GM19043 (cell line): ENCODE measurements at regions not wholly inside any gene's neighbourhood (a gene's known extent, or its start where the extent isn't known, plus 50 kb on each side); places are given as distances from the start of the nearest gene placed in this dataset.

Source experiments
- ATAC-seq: cut with Tn5 transposase; IDR thresholded peaks from one replicate; pipeline ENCODE4 v1.9.1; 2021; ENCODE audit warnings: low read depth; ENCODE audit not compliant: unreplicated experiment

DNA sequence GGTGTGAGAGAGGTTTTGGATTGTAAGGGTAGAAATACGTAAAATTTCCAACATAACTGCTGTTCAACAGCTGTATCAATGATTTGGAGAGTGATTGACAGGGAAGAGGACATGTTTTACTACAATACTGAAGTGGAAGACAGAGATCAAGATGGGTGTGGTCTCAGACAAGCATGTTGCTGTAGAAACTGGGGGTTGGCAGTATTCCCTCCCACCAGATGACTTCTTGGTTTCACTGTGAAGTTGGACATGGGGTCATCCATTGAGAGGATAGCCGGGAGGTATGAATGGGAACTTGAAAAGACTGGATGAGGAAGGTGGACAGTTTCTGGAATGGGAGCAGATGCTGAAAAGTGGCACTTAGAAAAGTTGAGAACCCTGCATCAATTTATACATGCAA, 95.3 kb upstream of the HDAC9 start:
- ATAC-seq: no peak

GRCh38 chr7:18400726-18401125, 94.8 kb upstream of the HDAC9 start:
- no peak for ATAC-seq

GRCh38 chr7:18401757-18402156, 93.8 kb upstream of the HDAC9 start:
- no peak for ATAC-seq

DNA sequence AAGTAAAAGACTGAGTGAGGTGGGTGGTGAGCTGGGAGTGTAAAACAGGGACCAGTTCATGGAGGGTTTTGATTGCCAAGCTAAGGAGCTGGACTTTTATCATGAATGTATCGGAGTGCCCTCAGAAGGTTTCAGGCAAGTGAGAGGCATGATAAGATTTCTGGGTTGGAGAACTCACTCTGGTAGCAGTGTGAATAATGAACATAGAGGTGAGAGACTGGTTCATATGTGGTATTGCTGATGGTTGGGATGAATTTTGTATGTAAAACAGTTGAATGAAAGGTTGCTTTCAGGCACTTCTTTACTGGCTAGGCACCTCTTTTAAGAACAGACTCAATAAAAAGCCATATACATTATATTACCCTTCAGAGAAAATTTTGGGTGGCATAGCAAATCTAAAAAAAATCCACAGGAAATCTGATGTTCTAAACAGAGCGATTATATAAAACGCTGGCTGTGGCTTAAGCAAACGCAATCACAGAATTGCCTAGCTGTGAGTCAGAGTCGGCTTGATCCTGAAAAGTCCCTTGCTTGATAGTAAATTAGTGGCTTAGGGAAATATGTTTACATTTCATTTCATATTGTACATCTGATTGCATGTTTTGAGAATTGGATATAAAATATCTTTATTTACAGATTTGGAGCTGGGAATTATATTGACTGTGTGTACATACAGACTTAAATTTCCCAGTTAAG, 92.9 kb upstream of the HDAC9 start:
- ATAC-seq: no peak

- ATAC-seq: no peak
Observed at GRCh38 chr7:18405726-18406125, 89.8 kb upstream of the HDAC9 start.

GRCh38 chr7:18407385-18407784, 88.2 kb upstream of the HDAC9 start:
- ATAC-seq: no peak

DNA sequence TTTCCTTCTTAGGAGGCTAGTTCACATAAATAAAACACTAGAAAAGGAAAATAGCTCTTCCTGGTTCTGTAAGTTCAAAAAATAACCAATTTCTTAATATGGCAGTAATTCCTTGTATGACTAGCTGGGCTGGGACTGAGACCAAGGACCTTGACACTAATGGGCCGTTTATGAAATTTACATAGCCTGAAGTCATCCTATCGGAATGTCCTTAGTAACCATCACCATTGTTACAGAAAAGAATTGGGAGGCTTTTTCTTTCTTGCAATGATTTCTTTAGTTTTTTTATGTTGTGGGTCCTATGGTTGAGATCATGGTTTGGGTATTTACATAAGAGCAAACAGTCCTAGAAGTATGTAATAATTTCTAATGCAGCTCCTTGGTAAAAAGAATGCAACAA, 87.1 kb upstream of the HDAC9 start:
- ATAC-seq: no peak

GRCh38 chr7:18408868-18409267, 86.7 kb upstream of the HDAC9 start:
- no peak for ATAC-seq

GRCh38 chr7:18413447-18413846, 82.1 kb upstream of the HDAC9 start:
- ATAC-seq: no peak

- ATAC-seq: no peak
Observed at GRCh38 chr7:18414885-18415284, 80.7 kb upstream of the HDAC9 start.

DNA sequence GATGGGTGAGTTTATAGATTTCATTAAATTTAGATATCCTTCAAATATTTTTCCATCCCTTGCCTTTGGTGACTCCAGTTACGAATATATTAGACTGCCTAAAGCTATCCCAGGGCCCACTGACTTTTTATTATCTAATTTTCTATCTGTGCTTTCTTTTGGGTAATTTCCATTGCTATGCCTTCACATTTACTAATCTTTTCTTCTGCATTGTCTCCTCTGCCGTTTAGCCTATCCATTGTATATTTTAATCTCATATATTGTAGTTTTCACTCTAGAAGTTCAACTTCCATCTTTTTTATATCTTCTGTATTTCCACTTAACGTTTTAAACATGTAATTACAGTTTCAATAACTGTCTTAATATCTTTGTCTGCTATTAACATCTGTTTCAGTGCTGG, 78.6 kb upstream of the HDAC9 start:
- ATAC-seq: no peak

GRCh38 chr7:18419456-18419855, 76.1 kb upstream of the HDAC9 start:
- ATAC-seq: no peak

- ATAC-seq: no peak
Observed at GRCh38 chr7:18420108-18420507, 75.4 kb upstream of the HDAC9 start.

GRCh38 chr7:18420748-18421147, 74.8 kb upstream of the HDAC9 start:
- no peak for ATAC-seq

- no peak for ATAC-seq
Observed at GRCh38 chr7:18421297-18422002, 74.1 kb upstream of the HDAC9 start.

DNA sequence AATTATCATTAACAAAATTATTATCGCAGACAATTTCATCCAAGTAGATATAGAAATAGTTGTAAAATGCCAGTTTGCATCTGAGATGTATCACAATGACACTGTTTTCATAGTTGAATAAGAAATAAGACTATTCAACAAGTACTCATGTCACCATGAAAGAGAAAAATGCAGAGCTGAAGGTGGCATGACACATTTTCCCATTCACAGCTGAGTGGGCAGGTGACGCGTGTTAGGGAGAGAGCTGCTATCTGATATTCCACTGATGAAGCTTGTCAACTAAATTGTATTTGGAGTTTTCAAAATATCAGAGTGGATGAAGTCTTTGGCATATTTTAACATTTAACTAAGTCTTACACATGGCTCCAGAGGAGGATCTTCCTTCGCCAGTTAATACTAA, 70.3 kb upstream of the HDAC9 start:
- no peak for ATAC-seq

GRCh38 chr7:18425838-18426445, 69.6 kb upstream of the HDAC9 start:
- ATAC-seq: no peak

GRCh38 chr7:18426564-18427226, 68.9 kb upstream of the HDAC9 start:
- ATAC-seq: no peak

DNA sequence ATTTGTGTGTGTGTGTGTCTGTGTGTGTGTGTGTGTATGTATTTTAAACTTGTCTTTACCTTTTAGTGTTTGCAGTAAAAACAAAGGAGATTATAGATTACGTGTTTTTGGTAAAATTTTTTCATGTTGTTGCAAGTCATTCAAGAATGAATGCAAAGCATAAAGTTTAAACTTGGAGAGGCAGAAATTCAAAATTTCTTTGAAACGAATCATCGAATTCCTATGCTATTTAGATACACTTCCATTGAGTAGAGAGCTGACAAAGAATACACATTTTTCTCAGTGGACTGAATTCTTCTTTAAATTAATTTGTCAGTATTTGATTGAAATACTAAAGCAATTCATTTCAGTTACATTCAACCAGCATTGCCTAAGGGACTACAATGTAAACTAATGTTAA, 66.0 kb upstream of the HDAC9 start:
- ATAC-seq: no peak

DNA sequence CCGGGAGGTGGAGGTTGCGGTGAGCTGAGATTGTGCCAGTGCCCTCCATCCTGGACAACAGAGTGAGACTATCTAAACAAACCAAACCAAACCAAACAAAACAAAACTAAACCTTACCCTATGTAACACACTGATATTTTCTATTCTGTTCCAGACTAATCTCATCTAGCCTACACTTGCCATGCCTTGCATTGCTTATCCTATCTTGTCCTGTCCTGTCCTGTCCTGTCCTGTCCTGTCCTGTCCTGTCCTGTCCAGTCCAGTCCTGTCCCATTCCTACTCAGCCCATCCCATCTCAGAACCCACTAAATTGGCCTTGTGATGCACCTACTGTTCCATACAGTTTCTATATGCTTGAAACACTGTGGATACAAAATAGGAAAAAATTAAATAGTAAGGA, 64.7 kb upstream of the HDAC9 start:
- no peak for ATAC-seq

DNA sequence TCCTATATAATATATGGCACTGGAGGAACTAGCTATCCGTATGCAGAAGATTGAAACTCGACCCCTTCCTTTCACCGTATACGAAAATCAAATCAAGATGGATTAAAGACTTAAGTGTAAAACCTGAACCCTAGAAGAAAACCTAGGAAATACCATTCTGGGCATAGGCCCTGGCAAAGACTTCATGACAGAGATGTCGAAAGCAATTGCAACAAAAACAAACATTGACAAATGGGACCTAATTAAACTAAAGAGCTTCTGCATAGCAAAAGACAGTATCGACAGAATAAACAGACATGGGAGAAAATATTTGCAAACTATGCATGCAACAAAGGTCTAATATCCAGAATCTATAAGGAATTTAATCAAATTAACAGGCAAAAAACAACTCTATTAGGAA, 61.4 kb upstream of the HDAC9 start:
- no peak for ATAC-seq
